ENCODE measurements at regions not wholly inside any gene's neighbourhood (a gene's known extent, or its start where the extent isn't known, plus 50 kb on each side); places are given as distances from the start of the nearest gene placed in this dataset.

GRCh38 chr12:132386926-132387497 lies 57.6 kb upstream of the GALNT9 start:
- TF ChIP-seq, protein P1, sequence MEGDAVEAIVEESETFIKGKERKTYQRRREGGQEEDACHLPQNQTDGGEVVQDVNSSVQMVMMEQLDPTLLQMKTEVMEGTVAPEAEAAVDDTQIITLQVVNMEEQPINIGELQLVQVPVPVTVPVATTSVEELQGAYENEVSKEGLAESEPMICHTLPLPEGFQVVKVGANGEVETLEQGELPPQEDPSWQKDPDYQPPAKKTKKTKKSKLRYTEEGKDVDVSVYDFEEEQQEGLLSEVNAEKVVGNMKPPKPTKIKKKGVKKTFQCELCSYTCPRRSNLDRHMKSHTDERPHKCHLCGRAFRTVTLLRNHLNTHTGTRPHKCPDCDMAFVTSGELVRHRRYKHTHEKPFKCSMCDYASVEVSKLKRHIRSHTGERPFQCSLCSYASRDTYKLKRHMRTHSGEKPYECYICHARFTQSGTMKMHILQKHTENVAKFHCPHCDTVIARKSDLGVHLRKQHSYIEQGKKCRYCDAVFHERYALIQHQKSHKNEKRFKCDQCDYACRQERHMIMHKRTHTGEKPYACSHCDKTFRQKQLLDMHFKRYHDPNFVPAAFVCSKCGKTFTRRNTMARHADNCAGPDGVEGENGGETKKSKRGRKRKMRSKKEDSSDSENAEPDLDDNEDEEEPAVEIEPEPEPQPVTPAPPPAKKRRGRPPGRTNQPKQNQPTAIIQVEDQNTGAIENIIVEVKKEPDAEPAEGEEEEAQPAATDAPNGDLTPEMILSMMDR (conservative IDR thresholded peaks at IDR 0.05): no peak
- TF ChIP-seq ZFX (IDR thresholded peaks at IDR 0.05): no peak

Data from C4-2B (cell line).